ENCODE measurements at regions not wholly inside any gene's neighbourhood (a gene's known extent, or its start where the extent isn't known, plus 50 kb on each side); places are given as distances from the start of the nearest gene placed in this dataset.
A peak's percentile ranks its signal among the peaks of the same experiment; 100 is the strongest.

GRCh38 chr3:159817126-159817525 lies 171.5 kb upstream of the IL12A start:
- H3K4me3 ChIP-seq (ENCODE audit: control insufficient read depth, low read depth, low read length) = no peak overlapping the region
- TF ChIP-seq CTCF (conservative IDR thresholded peaks at IDR 0.05; ENCODE audit: control insufficient read depth, insufficient read depth, low read depth, low read length) = no peak
- no peak for DNase-seq (ENCODE audit: low read depth)

GRCh38 chr3:159817571-159817970 lies 171.1 kb upstream of the IL12A start:
- DNase-seq (ENCODE audit: low read depth) = no peak
- H3K4me3 ChIP-seq (ENCODE audit: control insufficient read depth, low read depth, low read length) = no peak overlapping the region
- no peak for TF ChIP-seq CTCF (conservative IDR thresholded peaks at IDR 0.05; ENCODE audit: control insufficient read depth, insufficient read depth, low read depth, low read length)

- no peak overlapping the region for H3K4me3 ChIP-seq (ENCODE audit: control insufficient read depth, low read depth, low read length)
- DNase-seq (ENCODE audit: low read depth) = no peak
- no peak for TF ChIP-seq CTCF (conservative IDR thresholded peaks at IDR 0.05; ENCODE audit: control insufficient read depth, insufficient read depth, low read depth, low read length)
Observed at GRCh38 chr3:159818399-159818798, 170.2 kb upstream of the IL12A start.

- H3K4me3 ChIP-seq (ENCODE audit: control insufficient read depth, low read depth, low read length) = no peak overlapping the region
- no peak for DNase-seq (ENCODE audit: low read depth)
- TF ChIP-seq CTCF (conservative IDR thresholded peaks at IDR 0.05; ENCODE audit: control insufficient read depth, insufficient read depth, low read depth, low read length) = no peak
Observed at GRCh38 chr3:159818997-159819500, 169.6 kb upstream of the IL12A start.

- DNase-seq (ENCODE audit: low read depth) = no peak
- TF ChIP-seq CTCF (conservative IDR thresholded peaks at IDR 0.05; ENCODE audit: control insufficient read depth, insufficient read depth, low read depth, low read length) = no peak
- H3K4me3 ChIP-seq (ENCODE audit: control insufficient read depth, low read depth, low read length) = no peak overlapping the region
Observed at GRCh38 chr3:159819676-159820075, 169.0 kb upstream of the IL12A start.

GRCh38 chr3:159821110-159821509 lies 167.5 kb upstream of the IL12A start:
- no peak overlapping the region for H3K4me3 ChIP-seq (ENCODE audit: control insufficient read depth, low read depth, low read length)
- TF ChIP-seq CTCF (conservative IDR thresholded peaks at IDR 0.05; ENCODE audit: control insufficient read depth, insufficient read depth, low read depth, low read length) = no peak

GRCh38 chr3:159821736-159822135 lies 166.9 kb upstream of the IL12A start:
- no peak overlapping the region for H3K4me3 ChIP-seq (ENCODE audit: control insufficient read depth, low read depth, low read length)
- TF ChIP-seq CTCF (conservative IDR thresholded peaks at IDR 0.05; ENCODE audit: control insufficient read depth, insufficient read depth, low read depth, low read length) = no peak
- DNase-seq (ENCODE audit: low read depth) = peak; percentile 18

More at GRCh38 chr3:159821110-159821509, 167.5 kb upstream of the IL12A start:
- no peak for DNase-seq (ENCODE audit: low read depth)

Measured in fibroblast of mammary gland (primary cell).